OCI-LY3 (cell line): ENCODE measurements at regions not wholly inside any gene's neighbourhood (a gene's known extent, or its start where the extent isn't known, plus 50 kb on each side); places are given as distances from the start of the nearest gene placed in this dataset.
"Not testable (repeated sequence)": the region's sequence is repeated elsewhere in the genome, so short reads cannot be mapped to it uniquely, and the experiment has no call there.

Experiments
- H2AFZ ChIP-seq: fragments of 200-600, 300-600 bp; shearing (Covaris generic); 2 replicates; pipeline ENCODE4 v1.6.0; 2014; ENCODE audit warnings: antibody characterized with exemption, low read depth, low read length
- H3K27ac ChIP-seq: fragments of 200-600, 300-600 bp; sonication (generic); 2 replicates; pipeline ENCODE4 v1.5.1; 2014; ENCODE audit warnings: mild to moderate bottlenecking, low read length, moderate library complexity, mixed read lengths
- H3K27me3 ChIP-seq: fragments of 200-600, 300-600 bp; sonication (generic); 2 replicates; pipeline ENCODE4 v1.6.1; 2014; ENCODE audit warnings: low read depth, low read length, mixed read lengths
- H3K36me3 ChIP-seq: fragments of 200-600, 300-600 bp; sonication (generic); replicated peaks from 2 replicates; pipeline ENCODE3; 2014; ENCODE audit warnings: low read depth, low read length, mixed read lengths
- H3K4me1 ChIP-seq: fragments of 300-600, 200-600 bp; sonication (generic); 2 replicates; pipeline ENCODE4 v1.6.1; 2014; ENCODE audit warnings: low read length, mixed read lengths
- H3K4me2 ChIP-seq: fragments of 200-600, 300-600 bp; sonication (generic); 2 replicates; pipeline ENCODE4 v1.6.1; 2014; ENCODE audit warnings: low read length, mixed read lengths
- H3K4me3 ChIP-seq: fragments of 300-600, 200-600 bp; sonication (generic); 2 replicates; pipeline ENCODE4 v1.5.1; 2014; ENCODE audit warnings: antibody characterized with exemption, mild to moderate bottlenecking, low read length, moderate library complexity
- H3K79me2 ChIP-seq: fragments of 300-600, 200-600 bp; shearing (Covaris generic); 2 replicates; pipeline ENCODE4 v1.6.1; 2014; ENCODE audit warnings: mild to moderate bottlenecking, low read length, mixed read lengths
- H3K9ac ChIP-seq: fragments of 300-600, 200-600 bp; shearing (Covaris generic); 2 replicates; pipeline ENCODE4 v1.6.0; 2014; ENCODE audit warnings: mild to moderate bottlenecking, low read length, moderate library complexity
- H3K9me3 ChIP-seq: fragments of 200-600, 300-600 bp; shearing (Covaris generic); 2 replicates; pipeline ENCODE4 v1.6.1; 2014; ENCODE audit warnings: low read length, mixed read lengths; ENCODE audit not compliant: insufficient read depth
- H4K20me1 ChIP-seq: fragments of 200-600, 300-600 bp; sonication (generic); 2 replicates; pipeline ENCODE4 v1.6.1; 2016; ENCODE audit warnings: low read length, mixed read lengths; ENCODE audit not compliant: insufficient read depth
- EZH2phosphoT487 ChIP-seq: fragments of 200-600 bp; shearing (Covaris generic); IDR thresholded peaks from 2 replicates; pipeline ENCODE4 v1.6.1; 2018; ENCODE audit warnings: antibody characterized with exemption, mixed run types, low read depth
- TF ChIP-seq, protein P1 (sequence below): fragments of 200-600, 300-600 bp; sonication (generic); IDR thresholded peaks from 2 replicates; pipeline ENCODE4 v1.5.1; 2014; ENCODE audit warnings: antibody characterized with exemption, low read length, low read depth

- H3K9me3 ChIP-seq: no peaks in the 10 kb centered on the region
- no peaks in the 10 kb centered on the region for H4K20me1 ChIP-seq
- H3K4me2 ChIP-seq: peak overlapping the region; percentile 37; the same call in 1 of the 2 replicates
- no peaks in the 10 kb centered on the region; the same call in 1 of the 2 replicates for H3K4me1 ChIP-seq
- no peak overlapping the region for H3K4me3 ChIP-seq
- no peak overlapping the region for H3K27ac ChIP-seq
- H3K9ac ChIP-seq: no peak overlapping the region
- no peaks in the 10 kb centered on the region for H3K36me3 ChIP-seq
- no peak overlapping the region for H2AFZ ChIP-seq
- TF ChIP-seq EZH2phosphoT487: no peak
- TF ChIP-seq, protein P1, sequence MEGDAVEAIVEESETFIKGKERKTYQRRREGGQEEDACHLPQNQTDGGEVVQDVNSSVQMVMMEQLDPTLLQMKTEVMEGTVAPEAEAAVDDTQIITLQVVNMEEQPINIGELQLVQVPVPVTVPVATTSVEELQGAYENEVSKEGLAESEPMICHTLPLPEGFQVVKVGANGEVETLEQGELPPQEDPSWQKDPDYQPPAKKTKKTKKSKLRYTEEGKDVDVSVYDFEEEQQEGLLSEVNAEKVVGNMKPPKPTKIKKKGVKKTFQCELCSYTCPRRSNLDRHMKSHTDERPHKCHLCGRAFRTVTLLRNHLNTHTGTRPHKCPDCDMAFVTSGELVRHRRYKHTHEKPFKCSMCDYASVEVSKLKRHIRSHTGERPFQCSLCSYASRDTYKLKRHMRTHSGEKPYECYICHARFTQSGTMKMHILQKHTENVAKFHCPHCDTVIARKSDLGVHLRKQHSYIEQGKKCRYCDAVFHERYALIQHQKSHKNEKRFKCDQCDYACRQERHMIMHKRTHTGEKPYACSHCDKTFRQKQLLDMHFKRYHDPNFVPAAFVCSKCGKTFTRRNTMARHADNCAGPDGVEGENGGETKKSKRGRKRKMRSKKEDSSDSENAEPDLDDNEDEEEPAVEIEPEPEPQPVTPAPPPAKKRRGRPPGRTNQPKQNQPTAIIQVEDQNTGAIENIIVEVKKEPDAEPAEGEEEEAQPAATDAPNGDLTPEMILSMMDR: peak; percentile 65
- H3K27me3 ChIP-seq: no peaks in the 10 kb centered on the region
- H3K79me2 ChIP-seq: no peaks in the 10 kb centered on the region
Observed at GRCh38 chrX:26783512-26784225, 567.7 kb downstream of the MAGEB5 start.

- H3K36me3 ChIP-seq: peaks cover 4% of the 10 kb centered on the region
- no peak overlapping the region for H3K9ac ChIP-seq
- no peaks in the 10 kb centered on the region for H3K9me3 ChIP-seq
- H3K4me1 ChIP-seq: no peaks in the 10 kb centered on the region
- no peak overlapping the region for H2AFZ ChIP-seq
- no peaks in the 10 kb centered on the region for H3K79me2 ChIP-seq
- H3K27me3 ChIP-seq: no peaks in the 10 kb centered on the region
- H3K4me2 ChIP-seq: no peak overlapping the region
- H4K20me1 ChIP-seq: no peaks in the 10 kb centered on the region
- no peak for TF ChIP-seq EZH2phosphoT487
- TF ChIP-seq, protein P1: peak; percentile 29
- no peak overlapping the region for H3K27ac ChIP-seq
- H3K4me3 ChIP-seq: no peak overlapping the region
Observed at GRCh38 chrX:26778320-26778888, 562.4 kb downstream of the MAGEB5 start.

GRCh38 chrX:26762253-26762652 is 546.3 kb downstream of the MAGEB5 start:
- no peaks in the 10 kb centered on the region for H4K20me1 ChIP-seq
- TF ChIP-seq, protein P1: no peak
- no peak for TF ChIP-seq EZH2phosphoT487
- H3K36me3 ChIP-seq: no peaks in the 10 kb centered on the region
- no peak overlapping the region for H2AFZ ChIP-seq
- no peaks in the 10 kb centered on the region for H3K9me3 ChIP-seq
- no peak overlapping the region for H3K4me3 ChIP-seq
- H3K9ac ChIP-seq: no peak overlapping the region
- H3K4me1 ChIP-seq: no peaks in the 10 kb centered on the region
- no peak overlapping the region for H3K27ac ChIP-seq
- H3K4me2 ChIP-seq: no peak overlapping the region
- no peaks in the 10 kb centered on the region for H3K27me3 ChIP-seq
- no peaks in the 10 kb centered on the region for H3K79me2 ChIP-seq

GRCh38 chrX:26755760-26756159 is 539.8 kb downstream of the MAGEB5 start:
- not testable (repeated sequence) for H3K36me3 ChIP-seq, H3K4me1 ChIP-seq, H3K4me2 ChIP-seq, H3K4me3 ChIP-seq, H4K20me1 ChIP-seq, H3K9me3 ChIP-seq, H3K27me3 ChIP-seq, H3K79me2 ChIP-seq, H2AFZ ChIP-seq, H3K9ac ChIP-seq, H3K27ac ChIP-seq
